HTR-8/SVneo (cell line): ENCODE measurements at regions not wholly inside any gene's neighbourhood (a gene's known extent, or its start where the extent isn't known, plus 50 kb on each side); places are given as distances from the start of the nearest gene placed in this dataset.

Experiments used
- DNase-seq: peaks from one replicate; pipeline ENCODE4 v3.0.0; 2011; ENCODE audit warnings: low spot score, mixed read lengths; ENCODE audit not compliant: insufficient read length
- FAIRE-seq: peaks from 2 replicates; lab custom pipeline; 2011; peaks lifted over from hg19 to GRCh38; lab: Jason Lieb, UNC

DNA sequence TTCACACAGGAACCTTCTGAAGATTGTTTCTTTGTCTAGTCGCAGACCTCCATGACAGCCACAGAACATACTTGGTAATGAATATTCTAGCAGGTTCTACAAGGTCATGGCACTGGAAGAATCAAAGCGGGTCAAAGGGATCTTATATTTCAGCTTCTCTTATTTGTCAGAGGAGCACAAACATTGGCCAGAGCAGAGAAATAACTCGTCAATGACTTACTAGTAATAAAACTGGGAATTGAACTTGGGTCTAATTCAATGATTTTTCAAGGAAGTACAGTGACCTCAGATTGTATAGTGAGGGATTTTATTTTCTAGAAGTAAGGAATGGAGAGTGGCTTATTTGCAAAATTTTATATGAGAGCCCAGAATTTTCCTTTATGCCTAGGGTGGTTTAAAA lies 290.8 kb upstream of the PLXNA2 start:
- no peak for DNase-seq
- FAIRE-seq = no peak

DNA sequence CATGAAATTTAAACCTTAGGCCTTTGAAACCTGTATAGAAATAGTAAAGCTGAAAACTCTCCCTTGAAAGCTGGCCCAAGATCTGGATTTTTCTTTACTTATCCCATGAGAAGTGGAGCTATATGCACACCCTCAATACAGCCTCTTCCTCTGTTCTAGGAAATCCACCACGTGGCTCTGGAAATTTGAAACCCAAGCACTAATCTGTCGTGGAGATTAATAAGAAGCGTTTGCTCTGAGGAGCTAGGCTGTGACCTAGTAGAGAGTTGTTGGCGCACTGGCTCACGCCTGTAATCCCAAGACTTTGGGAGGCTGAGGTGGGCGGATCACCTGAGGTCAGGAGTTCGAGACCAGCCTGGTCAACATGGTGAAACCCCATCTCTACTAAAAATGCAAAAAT lies 291.3 kb upstream of the PLXNA2 start:
- DNase-seq (no peak), FAIRE-seq (no peak)

- DNase-seq (no peak), FAIRE-seq (no peak)
These were observed 292.0 kb upstream of the PLXNA2 start for GRCh38 chr1:208536212-208536611.

DNA sequence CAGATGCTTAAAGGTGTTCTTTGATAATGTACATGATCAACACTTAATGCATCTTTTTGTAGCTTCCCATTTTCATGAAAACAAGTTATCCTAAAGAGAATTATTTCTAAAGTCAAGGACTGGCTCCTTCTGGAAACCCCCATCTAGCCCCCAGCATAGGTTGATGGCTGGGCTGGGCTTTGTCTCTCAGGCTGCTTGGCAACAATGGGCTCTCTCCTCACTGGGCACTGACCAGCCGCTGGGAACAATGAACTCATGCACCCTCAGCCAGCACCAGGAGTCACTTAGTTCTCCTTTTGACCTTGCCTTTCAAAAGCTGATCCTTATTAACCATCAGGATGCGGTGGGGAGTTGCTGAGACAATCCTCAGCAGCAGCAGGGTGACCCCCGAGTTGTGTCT lies 293.0 kb upstream of the PLXNA2 start:
- FAIRE-seq = no peak

GRCh38 chr1:208538078-208538477 lies 293.9 kb upstream of the PLXNA2 start:
- DNase-seq (no peak), FAIRE-seq (no peak)

More for the DNA sequence above, 293.0 kb upstream of the PLXNA2 start:
- no peak for DNase-seq

GRCh38 chr1:208538587-208538986 lies 294.4 kb upstream of the PLXNA2 start:
- FAIRE-seq = no peak
- DNase-seq = no peak

DNA sequence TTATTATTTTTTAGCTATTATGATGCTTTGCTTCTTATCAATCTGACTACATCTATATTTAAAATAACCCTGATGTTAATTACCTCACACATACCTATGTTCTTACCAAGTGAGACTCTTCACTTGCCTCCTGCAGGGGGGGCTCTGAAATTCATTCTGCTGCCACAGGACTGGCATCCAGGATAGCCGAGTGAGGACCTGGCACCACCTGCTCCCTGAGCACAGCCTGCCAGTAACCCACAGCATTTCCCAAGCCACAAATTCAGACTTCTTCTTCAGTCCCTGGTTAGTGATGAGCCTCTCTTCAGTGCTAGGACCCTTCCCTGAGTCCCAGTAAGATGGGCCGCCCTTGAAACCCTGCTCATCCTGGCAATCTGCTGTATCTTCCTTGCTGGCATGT lies 296.5 kb upstream of the PLXNA2 start:
- DNase-seq (no peak), FAIRE-seq (no peak)

GRCh38 chr1:208541225-208541855 lies 297.2 kb upstream of the PLXNA2 start:
- DNase-seq (no peak), FAIRE-seq (no peak)

DNA sequence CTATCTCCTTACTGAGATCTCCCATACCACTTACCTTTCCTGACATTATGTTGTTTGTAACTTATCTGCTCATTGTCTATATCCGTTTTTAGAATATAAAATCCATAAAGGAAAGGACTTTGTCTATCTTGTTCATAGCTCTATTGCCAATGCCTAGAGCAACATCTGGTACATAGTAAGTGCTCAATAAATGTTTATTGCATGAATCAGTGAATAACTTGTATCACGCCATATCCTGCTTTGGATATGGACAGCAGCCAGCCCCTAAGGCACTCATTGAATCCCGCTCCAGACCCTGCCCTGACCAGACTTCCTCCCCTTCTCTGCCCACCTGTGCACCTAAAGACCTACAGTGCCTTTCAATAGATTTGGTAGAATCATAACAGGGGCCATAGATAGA lies 298.1 kb upstream of the PLXNA2 start:
- FAIRE-seq (no peak), DNase-seq (no peak)

DNA sequence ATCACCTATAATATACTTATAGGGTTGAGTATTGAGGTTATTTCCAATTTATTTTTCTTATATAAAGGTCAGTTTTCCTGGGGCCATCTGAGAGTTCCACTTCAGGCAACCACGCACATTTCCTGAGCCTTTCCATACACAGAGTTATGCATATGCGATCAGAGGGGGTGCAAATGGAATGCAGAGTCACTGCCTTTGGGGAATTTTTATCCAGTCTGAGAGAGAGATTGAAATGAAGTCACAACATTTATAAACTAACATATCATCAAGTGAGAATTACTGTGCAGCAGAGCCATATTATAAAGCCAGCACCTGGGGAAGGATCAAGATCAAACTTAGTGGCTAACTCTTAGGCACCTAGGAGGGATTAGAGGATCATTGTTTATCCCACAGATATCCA lies 299.9 kb upstream of the PLXNA2 start:
- no peak for DNase-seq
- FAIRE-seq = no peak

GRCh38 chr1:208544794-208545193 lies 300.6 kb upstream of the PLXNA2 start:
- no peak for DNase-seq
- FAIRE-seq = no peak

GRCh38 chr1:208551024-208551423 lies 306.8 kb upstream of the PLXNA2 start:
- no peak for DNase-seq

DNA sequence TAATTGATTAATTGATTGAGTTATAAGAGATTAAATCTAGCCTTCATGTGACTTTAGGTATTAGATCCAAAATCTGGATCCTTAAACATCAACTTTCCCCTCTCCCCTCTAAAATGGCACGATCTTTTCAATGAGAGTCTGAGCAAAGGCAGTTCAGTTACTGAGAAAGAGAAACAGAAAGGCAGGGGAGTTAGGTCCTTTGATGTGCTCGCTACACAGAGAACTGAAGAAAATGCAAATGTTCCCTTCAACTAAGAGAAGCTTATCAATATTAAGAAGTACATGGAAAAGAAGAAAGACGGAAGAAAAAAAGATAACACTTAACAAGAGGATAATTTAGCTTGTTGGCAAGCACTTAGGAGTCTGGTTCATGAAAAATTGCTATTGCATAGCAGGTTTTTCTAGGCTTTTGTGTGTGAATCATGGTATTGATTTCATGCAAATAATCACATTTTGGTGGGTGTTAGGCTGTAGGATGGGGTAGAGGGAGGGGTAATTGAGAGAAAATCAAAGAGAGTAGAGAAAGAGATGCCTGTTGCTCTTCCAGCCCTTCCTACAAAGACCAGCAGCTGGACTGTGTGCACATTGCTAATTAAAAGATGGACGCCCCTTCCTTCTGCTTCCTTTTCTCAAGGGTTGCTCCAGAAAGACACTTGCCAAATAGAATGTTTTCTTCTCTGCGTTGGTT lies 307.6 kb upstream of the PLXNA2 start:
- DNase-seq (no peak), FAIRE-seq (no peak)

More at GRCh38 chr1:208551024-208551423, 306.8 kb upstream of the PLXNA2 start:
- no peak for FAIRE-seq

DNA sequence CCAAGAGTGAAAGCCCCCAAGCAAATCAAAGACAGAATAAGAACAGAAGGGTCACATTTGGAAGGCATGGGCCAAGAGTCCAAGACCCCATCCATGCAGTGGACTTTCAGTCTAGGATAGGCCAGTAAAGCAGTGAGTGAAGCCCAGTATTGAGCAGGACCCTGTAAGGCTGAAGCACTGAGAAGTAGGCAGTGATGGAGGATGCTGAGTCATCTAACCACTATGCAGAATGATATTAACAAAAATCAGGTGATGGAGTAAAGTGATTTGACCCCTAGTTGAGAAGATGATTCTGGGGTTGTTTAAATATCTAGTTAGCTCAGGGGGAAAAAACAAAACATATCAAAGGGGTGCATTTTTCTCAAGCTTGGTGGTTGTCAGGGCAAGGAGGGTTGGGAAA lies 308.7 kb upstream of the PLXNA2 start:
- DNase-seq = no peak
- no peak for FAIRE-seq

- FAIRE-seq = no peak
- DNase-seq = no peak
These were observed 312.3 kb upstream of the PLXNA2 start for GRCh38 chr1:208556461-208556860.

DNA sequence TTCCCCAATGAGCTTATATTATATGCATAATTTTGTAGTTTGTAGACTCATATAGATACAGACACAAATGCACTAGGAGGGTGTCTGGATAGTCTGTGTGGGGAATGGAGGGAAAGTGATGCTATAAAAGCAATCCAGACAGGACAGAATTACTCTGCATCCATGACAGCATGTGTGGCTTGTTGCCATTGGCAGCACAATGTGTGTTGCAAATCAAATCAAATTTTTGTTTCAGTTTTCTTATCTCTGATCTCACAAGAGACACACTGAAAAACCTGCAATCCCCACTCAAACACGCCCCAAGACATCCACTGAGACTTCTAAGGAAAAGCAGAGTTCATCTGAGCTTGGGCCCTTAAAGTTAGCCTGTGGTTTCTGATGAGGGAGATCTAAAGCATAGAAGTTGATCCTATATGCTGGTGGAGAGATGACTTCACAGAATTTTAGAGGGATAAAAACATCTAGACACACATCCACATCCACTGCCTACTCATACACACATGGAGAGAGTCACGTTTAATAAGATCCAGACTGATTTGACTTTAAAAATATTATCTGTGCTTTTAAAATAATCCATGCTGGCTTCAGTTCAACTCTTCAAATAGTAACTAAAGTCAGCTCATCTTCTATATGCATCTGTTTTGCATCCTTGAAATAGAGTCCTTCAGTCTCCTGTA lies 313.0 kb upstream of the PLXNA2 start:
- DNase-seq (no peak), FAIRE-seq (no peak)

- FAIRE-seq (no peak), DNase-seq (no peak)
These were observed 313.5 kb upstream of the PLXNA2 start for GRCh38 chr1:208557723-208558094.

GRCh38 chr1:208559597-208560329 lies 315.6 kb upstream of the PLXNA2 start:
- no peak for DNase-seq
- no peak for FAIRE-seq

DNA sequence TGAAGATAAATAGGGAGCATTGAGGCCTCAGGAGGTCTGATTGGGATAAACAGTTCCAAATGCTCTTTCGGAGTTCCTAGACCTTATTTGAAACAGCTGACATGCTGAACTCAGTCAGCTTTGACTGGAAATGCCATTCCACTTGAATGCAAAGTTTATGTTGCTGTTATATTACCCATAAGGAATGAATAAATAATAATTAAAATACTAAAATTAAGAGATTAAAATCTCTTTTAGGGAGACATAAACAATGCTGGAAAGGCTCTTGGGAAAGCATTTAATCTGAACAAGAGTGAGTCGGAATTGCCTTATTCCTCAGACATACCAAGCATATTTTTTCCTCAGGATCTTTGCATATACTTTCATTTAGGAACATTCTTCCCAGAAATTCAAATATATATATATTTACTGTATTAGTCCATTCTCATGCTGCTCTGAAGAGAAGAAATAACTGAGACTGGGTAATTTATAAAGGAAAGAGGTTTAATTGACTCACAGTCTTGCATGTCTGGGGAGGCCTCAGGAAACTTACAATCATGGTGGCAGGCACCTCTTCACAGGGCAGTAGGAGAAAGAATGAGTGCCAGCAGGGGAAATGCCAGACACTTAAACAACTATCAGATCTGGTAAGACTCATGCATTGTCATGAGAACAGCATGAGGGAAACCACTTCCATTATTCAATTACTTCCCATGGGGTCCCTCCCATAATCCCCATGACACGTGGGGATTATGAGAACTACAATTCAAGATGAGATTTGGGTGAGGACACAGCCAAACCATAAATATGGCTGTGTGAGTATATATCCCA lies 318.2 kb upstream of the PLXNA2 start:
- FAIRE-seq (no peak), DNase-seq (no peak)

DNA sequence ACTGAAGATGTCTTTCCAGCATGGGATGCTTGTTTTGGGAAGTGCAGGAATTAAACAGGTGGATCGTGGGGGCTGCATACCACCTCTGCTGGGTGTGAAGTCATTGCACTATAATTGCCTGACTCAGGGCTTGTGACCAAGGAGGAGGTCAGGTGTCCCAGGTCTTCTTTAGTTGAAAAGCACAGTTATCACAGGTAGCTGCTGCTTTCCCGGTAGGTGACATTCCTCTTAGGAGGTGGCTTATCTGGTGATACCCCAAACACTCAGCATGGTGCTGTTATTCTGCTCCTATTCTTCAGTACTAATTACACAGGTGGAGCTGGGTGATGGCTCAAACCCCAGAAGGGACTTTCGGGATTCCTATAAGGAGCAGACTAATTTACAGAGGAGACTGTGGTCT lies 320.3 kb upstream of the PLXNA2 start:
- FAIRE-seq = no peak
- DNase-seq = no peak
